Stimulated activated CD4-positive, alpha-beta T cell treated with anti-CD3 and anti-CD28 coated beads, Interleukin-12 subunit alpha, Interleukin-12 subunit beta, amount 100 ng/mL, for 4 hours (primary cell): ENCODE measurements at regions not wholly inside any gene's neighbourhood (a gene's known extent, or its start where the extent isn't known, plus 50 kb on each side); places are given as distances from the start of the nearest gene placed in this dataset.

Source experiments
- DNase-seq: peaks from one replicate; pipeline ENCODE4 v3.0.0-alpha.2; 2020

GRCh38 chr1:59156526-59157199, 140.2 kb upstream of the FGGY start:
- DNase-seq: no peak

- no peak for DNase-seq
Measured at GRCh38 chr1:59158321-59158720, 138.6 kb upstream of the FGGY start.

GRCh38 chr1:59159557-59160203, 137.2 kb upstream of the FGGY start:
- no peak for DNase-seq

- DNase-seq: no peak
Measured at GRCh38 chr1:59161136-59161535, 135.8 kb upstream of the FGGY start.

- no peak for DNase-seq
Measured at GRCh38 chr1:59162665-59163064, 134.2 kb upstream of the FGGY start.

- no peak for DNase-seq
Measured at GRCh38 chr1:59163268-59164092, 133.4 kb upstream of the FGGY start.

GRCh38 chr1:59164371-59164770, 132.5 kb upstream of the FGGY start:
- DNase-seq: no peak

GRCh38 chr1:59165353-59165752, 131.5 kb upstream of the FGGY start:
- DNase-seq: no peak

GRCh38 chr1:59169703-59170102, 127.2 kb upstream of the FGGY start:
- no peak for DNase-seq

- no peak for DNase-seq
Measured at GRCh38 chr1:59170659-59171058, 126.2 kb upstream of the FGGY start.

- no peak for DNase-seq
Measured at GRCh38 chr1:59171788-59172187, 125.1 kb upstream of the FGGY start.

- DNase-seq: no peak
Measured at GRCh38 chr1:59172693-59173092, 124.2 kb upstream of the FGGY start.

GRCh38 chr1:59173721-59174120, 123.2 kb upstream of the FGGY start:
- DNase-seq: no peak

- DNase-seq: no peak
Measured at GRCh38 chr1:59176471-59176870, 120.4 kb upstream of the FGGY start.

- no peak for DNase-seq
Measured at GRCh38 chr1:59177756-59178155, 119.1 kb upstream of the FGGY start.

GRCh38 chr1:59178339-59179187, 118.3 kb upstream of the FGGY start:
- no peak for DNase-seq

GRCh38 chr1:59179673-59180072, 117.2 kb upstream of the FGGY start:
- DNase-seq: no peak

GRCh38 chr1:59180735-59181134, 116.2 kb upstream of the FGGY start:
- no peak for DNase-seq

GRCh38 chr1:59183749-59184317, 113.1 kb upstream of the FGGY start:
- DNase-seq: no peak

- no peak for DNase-seq
Measured at GRCh38 chr1:59184365-59184905, 112.5 kb upstream of the FGGY start.

GRCh38 chr1:59185163-59185860, 111.6 kb upstream of the FGGY start:
- no peak for DNase-seq

- DNase-seq: no peak
Measured at GRCh38 chr1:59186656-59187055, 110.2 kb upstream of the FGGY start.
